ENCODE measurements at regions not wholly inside any gene's neighbourhood (a gene's known extent, or its start where the extent isn't known, plus 50 kb on each side); places are given as distances from the start of the nearest gene placed in this dataset.

DNA sequence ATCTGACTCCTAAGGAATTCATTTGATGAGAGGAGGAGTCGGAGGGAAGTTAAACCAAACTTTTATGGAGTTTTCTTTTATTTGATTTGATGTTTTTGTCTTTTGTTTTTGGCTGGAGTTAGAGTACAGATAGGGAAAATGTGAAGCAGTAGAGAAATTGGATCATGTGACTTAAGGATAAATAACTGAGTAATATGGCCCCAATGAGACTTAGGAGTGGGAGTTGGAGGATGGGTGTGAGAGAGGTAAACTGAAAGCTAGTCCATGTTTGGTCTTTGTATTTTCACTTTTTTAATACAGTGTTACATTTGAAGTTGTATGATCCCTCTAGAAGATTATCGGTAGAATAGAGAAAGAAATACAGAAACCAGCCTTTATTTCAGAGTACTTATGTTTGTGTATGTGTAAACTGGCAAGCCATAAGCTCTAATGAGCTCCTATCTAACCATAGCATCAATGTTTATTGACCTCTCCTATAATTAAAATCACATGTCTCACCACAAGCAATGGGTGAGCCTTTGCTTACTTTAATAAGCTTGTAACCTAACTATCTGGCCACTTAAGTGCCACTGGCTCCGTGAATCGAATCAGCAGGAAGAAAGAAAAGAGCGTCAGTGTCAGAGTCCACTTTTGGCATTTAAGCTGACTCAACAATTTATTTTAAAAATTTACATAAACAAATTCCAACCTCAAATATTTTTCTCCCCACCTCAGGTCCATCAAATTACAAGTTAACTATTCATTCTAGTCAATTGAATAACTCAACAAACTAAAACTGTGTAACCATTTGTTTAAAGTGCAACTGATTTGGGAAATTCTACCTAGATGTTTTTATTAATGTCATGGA, 113.8 kb downstream of the EPDR1 start:
- no peak overlapping the region for H3K56ac ChIP-seq (ENCODE audit: insufficient read length, low read depth, low read length)
- no peaks in the 10 kb centered on the region for H3K27me3 ChIP-seq (ENCODE audit: insufficient read depth, low read length)
- no peak overlapping the region for H2BK120ac ChIP-seq (ENCODE audit: low read depth, low read length, poor library complexity, severe bottlenecking)
- no peak overlapping the region for H3K4me3 Mint-ChIP-seq
- H3K4me1 ChIP-seq (ENCODE audit: insufficient read depth, low read length) = no peaks in the 10 kb centered on the region
- H3K23me2 ChIP-seq (ENCODE audit: insufficient read length, low read depth, low read length, poor library complexity, severe bottlenecking) = no peaks in the 10 kb centered on the region
- no peak overlapping the region for H3K27ac ChIP-seq (ENCODE audit: insufficient read length, low read depth, low read length)
- H2BK5ac ChIP-seq (ENCODE audit: insufficient read length, low read length) = no peak overlapping the region
- H3K14ac ChIP-seq (ENCODE audit: insufficient read depth, low read length) = no peak overlapping the region
- H3K9me3 ChIP-seq (ENCODE audit: control insufficient read depth, low read depth, low read length) = no peaks in the 10 kb centered on the region
- no peak overlapping the region for H3K9ac ChIP-seq (ENCODE audit: extremely low read depth, insufficient read length, low read length)
- no peak overlapping the region for H4K5ac ChIP-seq (ENCODE audit: insufficient read length, low read depth, low read length)
- no peak for DNase-seq
- no peaks in the 10 kb centered on the region for H4K20me1 ChIP-seq (ENCODE audit: control insufficient read depth, insufficient read depth, insufficient read length)
- peaks cover 7 to 11% of the 10 kb centered on the region in 2 experiments for H3K4me1 Mint-ChIP-seq
- H2AFZ ChIP-seq (ENCODE audit: low read length) = no peak overlapping the region
- no peak overlapping the region for H3K4me2 ChIP-seq (ENCODE audit: insufficient read depth, insufficient read length, low read length)
- no peak overlapping the region for H2BK12ac ChIP-seq (ENCODE audit: insufficient read length, low read depth, low read length)
- no peak overlapping the region for H2BK20ac ChIP-seq (ENCODE audit: low read depth, low read length, poor library complexity, severe bottlenecking)
- H2BK15ac ChIP-seq (ENCODE audit: low read depth, low read length) = no peak overlapping the region
- 0 out of 7 replicates have a peak overlapping the region, but pooled peaks of 1 of the 3 experiments have one; percentile 9 for H3K27ac Mint-ChIP-seq
- no peak overlapping the region for H3K18ac ChIP-seq (ENCODE audit: insufficient read length, low read depth, low read length)
- H4K91ac ChIP-seq (ENCODE audit: insufficient read length, low read depth, low read length) = no peak overlapping the region
- H3K79me1 ChIP-seq (ENCODE audit: insufficient read depth, low read depth, low read length, poor library complexity, severe bottlenecking) = no peaks in the 10 kb centered on the region
- H3T11ph ChIP-seq (ENCODE audit: low read length) = no peak overlapping the region
- no CpG with 5 or more reads among the region's 5 CpGs for WGBS (ENCODE audit: extremely low coverage, insufficient read length, low lambda C conversion rate)
- H3K4ac ChIP-seq (ENCODE audit: low read depth, low read length) = no peak overlapping the region
- no peaks in the 10 kb centered on the region for H3K27me3 Mint-ChIP-seq (ENCODE audit: low read depth)
- no peaks in the 10 kb centered on the region for H3K9me3 Mint-ChIP-seq
- no peaks in the 10 kb centered on the region for H3K36me3 Mint-ChIP-seq (ENCODE audit: insufficient read depth in 1 of 3, low read depth in 3 of 3)
- no peak overlapping the region for H2AK5ac ChIP-seq (ENCODE audit: insufficient read length, low read length)
- H3K79me2 ChIP-seq (ENCODE audit: insufficient read depth, low read length) = no peaks in the 10 kb centered on the region
- no peak overlapping the region for H4K8ac ChIP-seq (replicated peaks; ENCODE audit: insufficient read length, low read depth, low read length)
- no peak for TF ChIP-seq CTCF (conservative IDR thresholded peaks at IDR 0.05)
- no peak overlapping the region for H3K23ac ChIP-seq (ENCODE audit: insufficient read length, low read depth, low read length)
